ENCODE measurements at regions not wholly inside any gene's neighbourhood (a gene's known extent, or its start where the extent isn't known, plus 50 kb on each side); places are given as distances from the start of the nearest gene placed in this dataset.

DNA sequence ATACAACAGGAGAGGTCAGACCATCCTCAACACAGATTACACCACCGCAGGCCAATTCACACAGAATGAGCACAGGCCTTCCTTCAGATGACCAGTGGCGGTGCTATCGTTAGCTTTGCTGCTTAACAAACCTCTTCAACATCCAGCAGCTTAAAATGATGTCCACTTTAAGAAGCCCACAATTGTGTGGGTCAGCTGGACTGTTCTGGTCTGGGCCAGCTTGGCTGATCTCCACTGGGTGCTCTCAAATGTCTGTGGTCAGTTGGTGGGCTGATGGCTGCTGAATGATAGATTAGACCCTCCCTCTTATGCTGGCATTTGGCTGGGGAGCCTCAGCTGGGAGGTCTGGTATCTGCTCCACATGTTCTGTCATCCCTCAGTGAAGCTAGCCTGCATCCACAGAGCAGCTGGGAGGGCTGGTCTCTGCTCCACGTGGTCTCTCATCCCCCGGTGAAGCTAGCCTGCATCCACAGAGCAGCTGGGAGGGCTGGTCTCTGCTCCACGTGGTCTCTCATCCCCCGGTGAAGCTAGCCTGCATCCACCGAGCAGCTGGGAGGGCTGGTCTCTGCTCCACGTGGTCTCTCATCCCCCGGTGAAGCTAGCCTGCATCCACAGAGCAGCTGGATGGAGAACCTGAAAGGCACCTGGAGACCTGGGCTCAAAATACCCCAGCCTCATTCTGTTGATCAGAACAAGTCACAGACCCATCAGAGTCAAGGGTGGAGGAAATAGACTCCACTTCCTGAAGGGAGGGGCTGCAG is 203.6 kb upstream of the DIO3 start:
- WGBS (ENCODE audit: insufficient coverage, low coverage, low lambda C conversion rate, missing lambda C conversion rate), result 100% methylated on average over 1 of the region's 10 CpGs
- Histone ChIP-seq H3K4me1 (peaks cover 0 to 10% (median 0%) of the 10 kb centered on the region in 4 donors), H3K4me3 (no peak overlapping the region), H3K9me3 (no peaks in the 10 kb centered on the region), H3K27ac (no peak overlapping the region), H3K36me3 (no peaks in the 10 kb centered on the region), H3K27me3 (no peaks in the 10 kb centered on the region)
- intact Hi-C loops (cut with DNase I), result no loop called here
- no peak for DNase-seq
- TF ChIP-seq, protein P1, sequence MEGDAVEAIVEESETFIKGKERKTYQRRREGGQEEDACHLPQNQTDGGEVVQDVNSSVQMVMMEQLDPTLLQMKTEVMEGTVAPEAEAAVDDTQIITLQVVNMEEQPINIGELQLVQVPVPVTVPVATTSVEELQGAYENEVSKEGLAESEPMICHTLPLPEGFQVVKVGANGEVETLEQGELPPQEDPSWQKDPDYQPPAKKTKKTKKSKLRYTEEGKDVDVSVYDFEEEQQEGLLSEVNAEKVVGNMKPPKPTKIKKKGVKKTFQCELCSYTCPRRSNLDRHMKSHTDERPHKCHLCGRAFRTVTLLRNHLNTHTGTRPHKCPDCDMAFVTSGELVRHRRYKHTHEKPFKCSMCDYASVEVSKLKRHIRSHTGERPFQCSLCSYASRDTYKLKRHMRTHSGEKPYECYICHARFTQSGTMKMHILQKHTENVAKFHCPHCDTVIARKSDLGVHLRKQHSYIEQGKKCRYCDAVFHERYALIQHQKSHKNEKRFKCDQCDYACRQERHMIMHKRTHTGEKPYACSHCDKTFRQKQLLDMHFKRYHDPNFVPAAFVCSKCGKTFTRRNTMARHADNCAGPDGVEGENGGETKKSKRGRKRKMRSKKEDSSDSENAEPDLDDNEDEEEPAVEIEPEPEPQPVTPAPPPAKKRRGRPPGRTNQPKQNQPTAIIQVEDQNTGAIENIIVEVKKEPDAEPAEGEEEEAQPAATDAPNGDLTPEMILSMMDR (IDR thresholded peaks at IDR 0.05), result no peak
- no peak for TF ChIP-seq POLR2A (IDR thresholded peaks at IDR 0.05)
- ATAC-seq, result no peak

DNA sequence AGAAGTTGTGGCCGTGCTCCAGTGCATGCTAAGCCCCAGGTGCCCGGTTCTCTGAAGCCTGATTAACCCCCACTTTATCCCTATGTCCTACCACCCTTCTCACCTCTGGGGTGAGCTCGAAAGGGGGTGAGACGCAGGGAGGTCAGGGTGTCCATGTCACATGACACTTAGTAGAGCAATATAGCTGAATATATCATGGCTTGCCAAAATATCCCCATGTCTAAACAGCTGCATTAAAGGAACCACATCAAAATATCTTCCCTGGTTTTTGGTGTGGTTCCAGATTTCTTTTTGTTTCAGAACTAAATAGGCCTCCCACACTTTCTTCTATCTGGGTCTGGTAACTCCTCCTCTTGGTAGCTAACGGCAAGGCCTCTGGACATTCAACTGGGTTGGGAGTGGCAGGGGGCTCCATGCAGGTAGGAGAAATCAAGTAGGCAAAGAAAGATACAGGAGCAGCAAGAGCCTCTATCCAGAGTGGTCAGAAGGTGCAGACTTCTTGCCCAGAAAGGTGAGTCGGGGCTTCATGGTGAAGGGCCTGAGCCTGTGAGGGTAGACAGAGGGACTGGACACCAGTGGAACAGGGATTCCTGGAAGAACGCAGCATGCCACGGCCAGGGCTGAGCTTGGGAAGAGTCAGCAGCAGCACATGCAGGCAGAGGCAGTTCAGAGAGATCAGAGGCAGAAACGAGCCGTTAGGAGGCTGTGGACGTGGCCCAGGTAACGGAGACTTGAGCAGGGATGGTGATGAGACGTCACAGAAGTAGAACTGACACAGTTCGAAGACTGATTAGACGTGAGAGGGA is 202.8 kb upstream of the DIO3 start:
- H3K4me1 ChIP-seq, result peaks cover 0 to 10% (median 0%) of the 10 kb centered on the region in 4 donors
- H3K9me3 ChIP-seq, result no peaks in the 10 kb centered on the region
- no peaks in the 10 kb centered on the region for H3K27me3 ChIP-seq
- H3K27ac ChIP-seq, result no peak overlapping the region
- H3K4me3 ChIP-seq, result no peak overlapping the region
- no peak for ATAC-seq
- intact Hi-C loops (cut with DNase I), result no loop called here
- 64% methylated on average over 11 of the region's 15 CpGs for WGBS (ENCODE audit: insufficient coverage, low coverage, low lambda C conversion rate, missing lambda C conversion rate)
- H3K36me3 ChIP-seq, result no peaks in the 10 kb centered on the region
- TF ChIP-seq, protein P1 (IDR thresholded peaks at IDR 0.05), result no peak
- DNase-seq, result no peak

DNA sequence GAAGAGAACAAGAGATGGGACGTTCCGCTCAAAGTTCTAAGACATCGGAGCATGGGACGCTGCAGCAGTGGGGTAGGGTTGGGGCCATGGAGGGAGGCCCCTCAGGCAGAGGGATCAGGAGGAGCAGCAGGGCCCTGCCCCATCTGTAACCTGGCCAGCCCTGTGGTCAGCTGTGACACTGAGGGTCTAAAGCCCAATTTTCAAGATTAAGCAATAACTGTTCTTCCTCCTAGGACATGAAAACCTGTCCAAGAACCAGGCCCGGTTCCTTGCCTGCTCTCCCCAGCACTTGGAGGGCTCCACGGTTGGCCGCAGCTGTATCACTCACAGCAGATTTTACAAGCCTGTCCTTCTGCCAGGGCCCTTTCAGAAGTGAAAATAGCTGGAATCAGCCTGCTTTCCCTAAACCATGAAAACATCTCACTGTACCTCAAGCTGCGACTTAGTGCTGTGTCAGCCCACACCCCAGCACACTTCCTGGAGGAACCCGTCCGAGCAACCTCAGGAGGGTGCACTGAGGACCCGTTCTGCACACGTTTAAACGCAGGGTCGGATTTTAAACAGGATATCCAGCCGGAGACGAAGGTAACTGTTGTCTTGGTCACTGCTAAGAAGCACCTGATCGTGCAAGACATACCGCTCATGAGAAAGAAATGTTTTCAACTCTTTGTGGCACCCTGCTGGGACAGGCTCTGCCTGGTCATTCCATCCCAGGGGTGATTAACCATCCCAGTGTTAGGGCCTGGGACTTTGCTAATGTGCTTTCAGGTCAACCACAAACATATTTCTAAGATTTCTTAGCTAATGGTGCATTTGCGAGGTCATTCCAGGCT is 201.9 kb upstream of the DIO3 start:
- Histone ChIP-seq H3K36me3 (no peaks in the 10 kb centered on the region), H3K27me3 (no peaks in the 10 kb centered on the region), H3K4me1 (peaks cover 0 to 14% (median under 1%) of the 10 kb centered on the region in 4 donors), H3K9me3 (no peaks in the 10 kb centered on the region), H3K4me3 (no peak overlapping the region), H3K27ac (no peak overlapping the region)
- ATAC-seq (no peak), DNase-seq (no peak)
- 77% methylated on average over 7 of the region's 19 CpGs for WGBS (ENCODE audit: insufficient coverage, low coverage, low lambda C conversion rate, missing lambda C conversion rate)
- intact Hi-C loops (cut with DNase I), result no loop called here
- TF ChIP-seq POLR2A (IDR thresholded peaks at IDR 0.05), result no peak
- TF ChIP-seq, protein P1 (IDR thresholded peaks at IDR 0.05), result no peak

DNA sequence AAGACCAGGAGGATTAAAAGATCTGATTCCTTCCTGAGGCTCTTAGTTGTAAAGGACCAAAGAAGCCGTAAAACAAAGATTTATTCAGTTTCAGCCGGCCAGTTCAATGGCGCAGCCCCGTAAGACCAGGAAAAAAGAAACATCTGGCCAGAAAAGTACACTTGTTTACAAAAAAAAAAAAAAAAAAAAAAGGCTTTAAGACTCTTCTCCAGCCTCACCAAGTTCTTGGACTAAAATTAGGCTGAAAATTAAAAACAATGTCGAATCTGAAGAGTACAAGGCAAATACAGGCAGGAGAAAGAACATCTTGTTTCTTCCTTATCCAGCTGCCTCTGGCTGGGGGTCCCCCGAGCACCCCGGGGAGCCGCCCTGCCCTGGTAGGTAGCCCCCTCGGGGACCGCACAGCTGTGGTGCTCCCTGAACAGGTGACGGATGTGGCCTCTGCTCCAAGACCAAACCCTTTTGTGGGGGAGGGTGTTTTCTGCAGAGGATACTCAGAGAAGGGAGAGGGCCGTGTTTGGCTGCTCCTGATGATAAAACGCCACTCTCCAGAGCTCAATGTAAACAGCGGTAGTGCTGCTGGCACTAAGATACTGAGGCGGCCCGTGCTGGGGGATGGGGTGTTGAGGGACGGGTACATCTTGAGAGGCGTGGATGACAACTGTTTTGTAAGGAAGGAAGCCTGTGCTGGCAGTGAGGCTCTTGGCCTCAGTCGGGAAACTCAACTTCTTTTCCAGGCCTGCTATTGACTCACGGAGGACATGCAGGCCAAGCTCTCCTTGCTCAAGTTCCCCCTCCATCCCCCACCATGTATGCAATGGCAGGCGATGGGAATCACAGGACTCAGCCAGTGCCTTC is 201.0 kb upstream of the DIO3 start:
- ATAC-seq (no peak), DNase-seq (no peak)
- no peak for TF ChIP-seq POLR2A (IDR thresholded peaks at IDR 0.05)
- TF ChIP-seq, protein P1 (IDR thresholded peaks at IDR 0.05), result no peak
- Histone ChIP-seq H3K4me3 (no peak overlapping the region), H3K27me3 (no peaks in the 10 kb centered on the region), H3K27ac (no peak overlapping the region), H3K4me1 (peaks cover 0 to 18% (median 4%) of the 10 kb centered on the region in 4 donors), H3K36me3 (no peaks in the 10 kb centered on the region), H3K9me3 (no peaks in the 10 kb centered on the region)
- WGBS (ENCODE audit: insufficient coverage, low coverage, low lambda C conversion rate, missing lambda C conversion rate), result 54% methylated on average over 14 of the region's 21 CpGs
- intact Hi-C loops (cut with DNase I), result no loop called here

Data from right lobe of liver (tissue), 6 donors.